ENCODE measurements at regions not wholly inside any gene's neighbourhood (a gene's known extent, or its start where the extent isn't known, plus 50 kb on each side); places are given as distances from the start of the nearest gene placed in this dataset.
A peak's percentile ranks its signal among the peaks of the same experiment; 100 is the strongest.

DNA sequence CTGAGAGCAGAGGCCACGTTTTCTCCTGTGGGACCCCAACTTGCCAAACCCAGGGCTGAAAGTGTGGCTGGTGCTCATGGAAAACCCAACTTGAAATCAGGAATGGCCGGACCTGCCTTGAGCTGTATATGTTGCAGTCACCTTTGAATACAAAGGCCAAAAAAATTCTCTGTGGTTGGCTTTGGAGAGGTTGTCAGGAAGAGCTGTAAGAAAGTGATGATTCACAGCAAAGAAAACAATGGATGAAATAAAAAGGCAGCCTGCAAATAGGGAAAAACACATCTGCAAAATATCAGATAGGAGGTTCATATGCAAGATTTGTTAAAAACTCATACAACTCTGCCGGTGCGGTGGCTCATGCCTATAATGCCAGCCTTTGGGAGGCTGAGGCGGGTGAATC lies 715.8 kb downstream of the UQCRFS1 start:
- no peak for DNase-seq

- DNase-seq = no peak
These were observed 717.9 kb downstream of the UQCRFS1 start for GRCh38 chr19:28495046-28495445.

DNA sequence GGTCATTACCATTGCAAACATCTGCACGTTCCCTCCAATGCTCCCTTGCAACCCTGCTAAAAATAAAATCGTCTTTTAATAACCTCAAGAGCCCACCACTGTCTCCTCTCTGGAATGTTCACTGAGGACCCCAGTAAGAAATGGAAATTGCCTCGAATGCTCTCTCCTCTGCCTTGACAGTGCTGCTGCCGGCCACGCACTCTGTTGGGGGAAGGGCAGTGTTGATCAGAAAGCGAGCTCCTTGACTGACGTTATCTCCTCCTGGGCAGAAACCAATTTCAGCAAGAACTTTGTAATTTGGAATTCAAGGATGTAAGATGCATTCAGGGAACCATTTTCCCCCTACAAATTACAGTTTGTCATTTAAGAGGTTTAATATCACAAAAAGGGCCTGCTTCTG lies 718.5 kb downstream of the UQCRFS1 start:
- no peak for DNase-seq

- DNase-seq = no peak
These were observed 719.1 kb downstream of the UQCRFS1 start for GRCh38 chr19:28493884-28494283.

DNA sequence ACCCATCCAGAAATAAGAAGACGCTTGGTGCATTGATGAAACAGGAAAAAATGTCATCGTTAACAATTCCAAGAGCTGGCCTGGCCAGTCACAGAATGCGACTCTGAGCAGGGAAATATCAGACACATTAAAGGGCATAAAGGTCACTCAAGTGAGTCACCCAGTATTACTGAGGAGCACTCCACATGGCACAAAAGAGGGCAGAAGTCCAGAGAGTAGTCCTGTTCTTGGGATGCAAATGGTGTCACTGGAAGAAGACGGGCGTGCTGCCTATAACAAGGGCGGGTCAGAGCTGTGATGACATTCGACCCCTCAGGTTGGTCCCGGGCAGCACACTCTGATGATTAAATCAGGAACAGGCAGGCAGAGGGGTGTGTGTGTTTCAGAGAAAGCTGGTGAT lies 720.3 kb downstream of the UQCRFS1 start:
- DNase-seq = no peak

- no peak for DNase-seq
These were observed 720.8 kb downstream of the UQCRFS1 start for GRCh38 chr19:28492201-28492600.

- DNase-seq = no peak
These were observed 723.2 kb downstream of the UQCRFS1 start for GRCh38 chr19:28489776-28490175.

DNA sequence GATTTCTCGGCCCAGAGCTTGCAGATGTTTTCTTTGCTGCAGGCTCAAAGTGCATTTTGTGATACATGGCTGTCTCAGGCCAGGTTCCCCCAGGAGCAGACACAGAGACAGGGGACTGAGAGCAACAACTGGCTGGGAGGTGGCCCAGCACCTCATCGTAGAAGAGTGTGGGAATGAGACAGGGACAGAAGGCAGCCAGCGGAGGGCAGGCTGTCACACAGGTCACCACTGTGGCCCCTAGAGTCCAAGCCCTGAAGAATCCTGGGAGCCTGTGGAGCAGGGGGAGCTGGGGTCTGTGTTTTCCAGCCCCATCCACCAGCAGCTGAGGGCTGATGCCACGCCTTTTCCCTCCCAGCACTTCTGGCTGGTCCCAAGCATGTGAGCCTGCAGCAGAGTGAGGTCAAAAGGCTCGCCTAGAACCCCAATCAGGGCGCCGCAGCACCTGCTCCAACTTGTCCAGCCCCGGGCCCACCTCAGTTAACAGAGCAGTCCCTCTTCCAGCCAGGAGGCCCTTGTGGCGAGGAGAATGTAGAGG lies 723.8 kb downstream of the UQCRFS1 start:
- DNase-seq = no peak

GRCh38 chr19:28487999-28488398 lies 725.0 kb downstream of the UQCRFS1 start:
- no peak for DNase-seq

GRCh38 chr19:28486926-28487325 lies 726.0 kb downstream of the UQCRFS1 start:
- DNase-seq = no peak

- DNase-seq = no peak
These were observed 726.5 kb downstream of the UQCRFS1 start for GRCh38 chr19:28486473-28486872.

GRCh38 chr19:28485292-28485691 lies 727.7 kb downstream of the UQCRFS1 start:
- no peak for DNase-seq

GRCh38 chr19:28483197-28483596 lies 729.8 kb downstream of the UQCRFS1 start:
- no peak for DNase-seq

- no peak for DNase-seq
These were observed 730.7 kb downstream of the UQCRFS1 start for GRCh38 chr19:28482221-28482620.

GRCh38 chr19:28481674-28482073 lies 731.3 kb downstream of the UQCRFS1 start:
- no peak for DNase-seq

GRCh38 chr19:28475525-28475924 lies 737.4 kb downstream of the UQCRFS1 start:
- no peak for DNase-seq

GRCh38 chr19:28472843-28473242 lies 740.1 kb downstream of the UQCRFS1 start:
- peak; percentile 29 for DNase-seq

DNA sequence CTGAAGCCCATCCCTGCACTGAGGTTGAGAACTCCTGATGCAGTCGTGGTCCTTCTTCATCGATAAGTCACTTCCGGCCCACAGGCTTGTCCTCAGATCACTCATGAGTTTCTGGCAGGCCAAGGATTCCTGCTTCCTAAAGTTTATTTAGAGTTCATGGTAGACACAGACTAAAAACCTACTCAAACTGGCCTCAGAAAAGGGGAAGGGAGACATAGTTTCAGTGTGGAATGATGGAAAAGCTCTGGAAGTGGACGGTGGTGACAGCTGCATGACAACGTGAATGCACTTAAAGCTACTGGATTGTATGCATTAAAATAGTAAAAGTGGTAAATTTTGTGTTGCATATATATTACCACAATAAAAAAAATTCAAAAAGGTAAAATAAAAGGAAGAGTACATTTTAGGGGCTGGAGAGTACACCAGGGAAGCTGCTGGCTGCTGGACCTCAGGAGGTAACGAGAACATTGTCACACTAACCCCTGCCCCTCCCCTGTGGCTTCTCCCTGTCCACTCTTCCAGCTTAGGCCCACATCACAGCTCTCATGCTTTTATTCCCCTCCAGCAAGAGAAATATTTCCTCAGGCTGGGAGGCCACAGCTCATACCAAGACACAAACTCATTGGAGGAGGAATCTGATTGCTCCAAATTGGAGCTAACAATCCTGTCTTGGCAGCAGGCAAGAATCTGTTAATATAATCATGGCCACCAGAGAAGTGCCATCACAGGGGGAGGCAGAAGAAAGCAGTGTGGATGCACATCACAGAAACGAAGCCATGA lies 741.0 kb downstream of the UQCRFS1 start:
- no peak for DNase-seq

DNA sequence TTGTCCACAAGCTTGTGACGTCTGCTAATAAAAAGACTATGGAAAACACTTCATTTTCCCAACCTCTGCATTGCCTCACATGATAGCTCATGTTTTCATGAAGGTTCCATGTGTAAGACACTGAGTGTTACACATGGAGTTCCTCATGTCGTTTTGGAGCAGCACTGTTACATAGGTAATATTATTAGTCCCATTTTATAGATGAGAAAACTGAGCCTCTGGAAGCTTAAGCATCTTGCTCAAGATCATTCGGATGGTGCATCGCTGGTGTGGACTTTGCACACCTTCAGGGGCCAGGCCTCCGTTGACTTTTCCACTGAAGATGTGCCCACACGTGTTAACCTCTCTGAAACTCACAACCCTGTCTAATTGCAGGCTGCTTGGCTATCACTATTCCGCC lies 743.4 kb downstream of the UQCRFS1 start:
- no peak for DNase-seq

- DNase-seq = no peak
These were observed 744.1 kb downstream of the UQCRFS1 start for GRCh38 chr19:28468701-28469459.

- peak; percentile 78 for DNase-seq
These were observed 746.6 kb downstream of the UQCRFS1 start for GRCh38 chr19:28466107-28467045.

DNA sequence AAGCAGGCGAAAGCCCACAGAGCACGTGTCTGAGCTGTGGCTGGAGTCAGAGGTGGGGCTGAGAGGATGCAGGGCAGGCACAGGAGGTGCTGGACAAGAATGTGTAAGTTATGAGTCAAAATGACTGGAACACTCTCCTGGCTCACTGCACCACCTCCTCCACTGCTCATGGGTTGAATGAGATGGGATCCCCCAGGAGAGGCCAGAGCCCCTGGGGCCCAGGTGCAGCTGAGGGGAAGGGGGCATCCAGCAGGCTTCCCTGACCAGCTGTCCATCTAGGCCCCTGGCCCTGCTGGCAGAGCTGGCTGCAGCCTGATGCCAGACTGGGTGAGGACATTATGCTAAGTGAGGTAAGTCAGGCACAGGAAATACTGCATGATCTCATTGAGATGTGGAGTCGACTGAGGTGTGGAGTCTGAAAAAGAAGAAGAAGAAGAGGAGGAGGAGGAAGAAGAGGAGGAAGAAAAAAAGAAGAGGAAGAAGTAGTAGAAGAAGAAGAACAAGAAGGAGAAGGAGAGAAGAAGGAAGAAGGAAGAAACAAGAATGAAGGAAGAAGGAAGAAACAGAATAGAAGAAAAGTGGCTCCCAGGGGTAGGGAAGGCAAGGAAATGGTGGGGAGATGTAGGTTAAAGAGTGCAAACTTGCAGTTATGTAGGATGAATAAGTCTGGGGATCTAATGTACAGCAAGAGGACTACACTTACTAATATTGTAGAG lies 747.4 kb downstream of the UQCRFS1 start:
- no peak for DNase-seq

All from hematopoietic multipotent progenitor cell treated with erythropoietin and hydrocortisone succinate and interleukin-3 and kit ligand, for 6 days (in vitro differentiated cells).